ELF-1 (cell line): ENCODE measurements at regions not wholly inside any gene's neighbourhood (a gene's known extent, or its start where the extent isn't known, plus 50 kb on each side); places are given as distances from the start of the nearest gene placed in this dataset.
A peak's percentile ranks its signal among the peaks of the same experiment; 100 is the strongest.
"Not testable (repeated sequence)": the region's sequence is repeated elsewhere in the genome, so short reads cannot be mapped to it uniquely, and the experiment has no call there.

ENCODE experiments used
- DNase-seq: peaks from one replicate; pipeline ENCODE4 v3.0.0-alpha.2; 2016; ENCODE audit warnings: low read depth, low spot score

- DNase-seq: peak; percentile 69
Measured at GRCh38 chrX:127207326-127207725, 387.8 kb downstream of the PRR32 start.

DNA sequence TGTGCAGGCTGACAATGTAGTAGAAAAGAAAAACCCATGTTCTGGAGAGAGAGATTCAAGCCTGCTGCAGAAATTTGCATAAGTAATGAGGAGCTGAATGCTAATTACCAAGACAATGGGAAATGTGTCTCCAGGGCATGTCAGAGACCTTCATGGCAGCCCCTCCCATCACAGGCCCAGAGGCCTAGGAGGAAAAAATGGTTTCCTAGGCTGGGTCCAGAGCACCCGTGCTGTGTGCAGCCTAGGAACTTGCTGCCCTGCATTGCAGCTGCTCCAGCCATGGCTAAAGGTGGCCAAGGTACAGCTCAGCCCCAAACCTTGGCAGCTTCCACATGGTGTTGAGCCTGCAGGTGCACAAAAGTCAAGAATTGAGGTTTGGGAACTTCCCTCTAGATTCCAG is 402.3 kb downstream of the PRR32 start:
- not testable (repeated sequence) for DNase-seq

GRCh38 chrX:127243654-127244053 is 424.1 kb downstream of the PRR32 start:
- DNase-seq: no peak

DNA sequence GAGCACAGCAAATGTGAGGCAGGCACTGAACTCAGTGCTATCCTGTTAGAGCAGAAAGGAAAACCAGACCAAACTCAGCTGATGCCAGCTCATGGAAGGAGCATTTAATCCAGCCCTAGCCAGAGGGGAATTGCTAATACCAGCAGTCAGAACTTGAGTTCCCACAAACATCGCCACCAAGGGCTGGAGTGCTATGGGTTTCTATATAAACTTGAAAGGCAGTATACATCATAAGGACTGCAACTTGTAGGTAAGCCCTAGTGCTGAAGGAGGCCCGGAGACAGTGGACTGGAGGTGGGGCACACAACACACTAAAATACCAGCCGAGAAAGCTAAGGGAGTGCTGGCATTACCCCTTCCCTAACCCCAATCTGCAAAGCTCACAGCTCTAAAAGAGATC is 440.2 kb downstream of the PRR32 start:
- DNase-seq: peak; percentile 20

GRCh38 chrX:127276326-127276725 is 456.8 kb downstream of the PRR32 start:
- DNase-seq: no peak

GRCh38 chrX:127300511-127300910 is 481.0 kb downstream of the PRR32 start:
- DNase-seq: no peak

DNA sequence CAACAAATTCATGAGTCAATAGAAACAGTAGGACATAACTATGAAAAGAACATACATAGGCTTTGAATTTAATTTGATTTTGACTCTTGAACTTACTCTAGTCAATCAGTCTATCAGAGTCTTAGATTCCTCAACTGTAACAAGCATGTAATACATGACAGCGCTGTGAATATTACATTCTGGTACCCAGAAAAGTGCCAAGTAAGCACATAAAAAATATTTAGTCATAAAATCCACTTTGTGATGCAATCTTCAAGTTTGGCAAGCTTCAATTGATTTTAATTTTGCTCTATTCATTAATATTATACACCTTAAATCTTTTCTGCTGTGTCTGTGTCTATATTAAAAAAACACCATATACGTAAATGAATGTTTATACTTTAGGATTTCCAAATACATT is 483.3 kb downstream of the PRR32 start:
- DNase-seq: no peak

GRCh38 chrX:127305013-127305412 is 485.5 kb downstream of the PRR32 start:
- DNase-seq: no peak

GRCh38 chrX:127306262-127306661 is 486.7 kb downstream of the PRR32 start:
- no peak for DNase-seq

GRCh38 chrX:127313635-127314034 is 494.1 kb downstream of the PRR32 start:
- DNase-seq: no peak

- no peak for DNase-seq
Measured at GRCh38 chrX:127317159-127317558, 497.6 kb downstream of the PRR32 start.

GRCh38 chrX:127324128-127324527 is 504.6 kb downstream of the PRR32 start:
- DNase-seq: no peak
